HuH-7.5 (cell line): ENCODE measurements at regions not wholly inside any gene's neighbourhood (a gene's known extent, or its start where the extent isn't known, plus 50 kb on each side); places are given as distances from the start of the nearest gene placed in this dataset.

Experiments used
- DNase-seq: peaks from one replicate; pipeline ENCODE4 v3.0.0; 2011; ENCODE audit warnings: low spot score

DNA sequence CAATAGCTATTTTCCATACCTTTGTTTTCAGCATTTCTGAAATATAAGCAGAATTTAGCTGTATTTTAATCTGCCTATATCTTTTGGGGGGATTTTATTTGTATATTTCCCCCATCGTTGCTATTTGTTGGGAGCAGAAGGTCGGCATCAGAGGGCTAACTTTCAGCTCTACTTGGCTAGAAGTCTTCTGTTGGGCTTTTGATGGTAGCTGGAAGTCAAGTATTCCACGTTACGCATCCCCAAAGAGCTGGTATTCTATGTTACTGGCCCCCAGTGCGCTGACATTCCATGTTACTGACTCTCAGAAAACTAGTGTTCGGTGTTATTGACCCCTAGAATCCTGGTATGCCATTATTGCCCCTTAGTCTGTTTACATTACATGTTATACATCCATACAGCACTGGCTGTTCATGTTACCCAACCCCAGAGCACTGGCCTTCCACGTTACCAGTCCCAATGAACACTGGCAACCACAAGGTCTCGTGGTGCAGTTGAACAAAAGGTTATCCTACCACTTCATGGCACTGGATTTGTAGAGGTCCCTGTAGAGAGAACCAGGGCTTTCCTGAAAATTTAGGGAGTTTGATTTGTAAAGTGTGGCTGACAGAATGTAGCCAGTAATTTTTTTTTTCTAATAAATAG, 278.1 kb upstream of the CD180 start:
- DNase-seq, result no peak

DNA sequence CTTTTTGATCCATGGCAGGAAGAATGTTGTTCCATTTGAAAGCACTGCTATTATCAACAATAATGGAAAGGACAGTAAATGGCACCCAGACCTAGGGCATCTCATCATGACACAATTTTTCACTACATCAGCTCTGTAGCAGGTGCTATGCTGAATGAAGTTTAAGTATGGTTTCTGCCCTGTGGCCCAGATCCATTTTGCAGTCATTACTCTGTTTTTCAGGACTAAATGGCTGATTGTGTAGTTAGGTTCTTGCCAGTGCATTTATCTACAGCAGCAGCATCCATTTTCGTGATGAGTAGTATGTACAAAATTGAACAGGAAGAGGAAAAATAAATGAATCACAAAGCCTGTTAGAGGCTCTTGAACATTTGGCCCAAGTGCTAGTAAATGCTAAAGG, 270.5 kb upstream of the CD180 start:
- DNase-seq, result no peak

DNA sequence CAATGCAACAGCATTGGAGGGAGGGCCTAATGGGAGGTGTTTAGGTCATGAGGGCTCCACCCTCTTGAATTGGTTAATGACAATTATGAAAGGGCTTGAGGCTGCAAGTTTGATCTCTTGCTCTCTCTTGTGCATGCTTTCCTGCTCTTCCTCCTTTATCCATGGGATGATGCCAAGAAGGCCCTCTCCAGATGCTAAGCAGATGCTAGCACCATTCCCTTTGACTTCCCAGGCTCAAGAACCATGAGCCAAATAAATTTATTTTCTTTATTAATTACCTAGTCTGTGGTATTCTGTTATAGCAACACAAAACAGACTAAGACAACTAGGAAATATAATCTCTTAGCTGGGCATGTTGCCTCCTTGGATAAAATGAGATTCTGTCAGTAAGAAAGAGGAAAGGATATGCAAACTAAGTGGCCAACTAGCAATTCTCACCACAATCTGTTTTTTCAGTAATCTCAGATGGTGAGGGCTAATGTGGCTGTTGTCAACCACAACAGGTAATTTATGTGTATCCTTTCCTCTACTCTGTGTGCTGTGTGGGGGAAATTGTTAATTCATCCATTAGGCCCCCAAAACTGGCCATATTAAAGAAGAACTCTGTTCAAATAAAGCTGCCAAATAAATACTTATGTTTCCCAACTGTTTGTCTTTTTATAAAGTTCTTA, 269.1 kb upstream of the CD180 start:
- DNase-seq, result no peak

DNA sequence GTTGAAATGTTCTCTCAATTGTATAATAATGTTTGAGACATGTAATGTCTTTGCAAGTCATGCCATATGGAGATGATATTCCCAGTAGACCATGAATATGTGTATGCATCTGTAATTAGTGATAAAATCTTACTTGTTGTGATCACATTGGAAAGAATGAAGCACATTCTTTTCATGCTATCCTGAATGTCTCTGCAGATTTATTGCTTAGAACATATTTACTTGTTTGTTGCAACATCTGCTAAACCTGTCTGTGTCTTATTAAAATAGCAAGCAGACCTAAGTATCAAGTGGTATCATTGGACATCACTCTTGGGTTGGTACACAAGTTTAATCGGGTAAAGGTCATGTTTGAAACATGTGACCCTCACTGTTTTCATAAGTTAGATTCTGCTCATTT, 265.5 kb upstream of the CD180 start:
- DNase-seq, result no peak

DNA sequence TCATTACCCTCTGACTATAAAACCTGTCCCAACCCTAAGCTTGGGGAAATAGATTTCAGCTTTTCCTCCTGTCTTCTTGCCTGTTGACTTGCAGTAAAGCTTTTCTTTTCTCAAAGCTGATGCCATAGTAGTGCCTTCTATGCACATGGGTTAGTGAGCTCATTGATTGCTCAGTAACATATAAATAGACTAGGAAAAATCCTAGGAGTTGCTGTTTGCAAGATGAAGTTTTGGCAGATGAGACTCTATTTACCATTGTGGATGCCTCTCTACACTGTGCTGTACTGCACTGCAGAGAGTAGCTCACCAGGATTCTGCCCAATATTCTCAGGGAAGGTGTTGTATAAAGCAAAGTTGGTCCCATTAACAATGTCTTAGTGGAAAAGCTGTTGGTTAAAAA, 262.7 kb upstream of the CD180 start:
- no peak for DNase-seq

DNA sequence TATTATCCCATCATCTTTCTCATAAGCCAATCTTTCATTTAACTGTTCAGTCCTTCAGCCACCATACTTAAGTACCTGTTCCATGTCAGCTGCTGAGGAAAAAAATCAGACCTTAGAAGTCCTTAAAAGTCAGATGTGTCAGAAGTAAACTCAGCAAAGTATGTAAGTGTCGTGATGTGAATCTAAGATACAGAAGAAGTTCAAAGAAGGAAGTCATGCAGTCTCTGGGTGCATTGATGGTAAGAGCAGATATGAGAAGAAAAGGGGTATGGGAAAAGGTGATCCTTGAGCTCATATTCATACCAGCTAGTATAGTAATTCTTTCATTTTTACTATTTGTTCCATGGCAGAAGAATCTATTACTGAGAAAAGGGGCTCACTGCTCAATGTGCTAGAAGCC, 259.4 kb upstream of the CD180 start:
- DNase-seq, result no peak

DNA sequence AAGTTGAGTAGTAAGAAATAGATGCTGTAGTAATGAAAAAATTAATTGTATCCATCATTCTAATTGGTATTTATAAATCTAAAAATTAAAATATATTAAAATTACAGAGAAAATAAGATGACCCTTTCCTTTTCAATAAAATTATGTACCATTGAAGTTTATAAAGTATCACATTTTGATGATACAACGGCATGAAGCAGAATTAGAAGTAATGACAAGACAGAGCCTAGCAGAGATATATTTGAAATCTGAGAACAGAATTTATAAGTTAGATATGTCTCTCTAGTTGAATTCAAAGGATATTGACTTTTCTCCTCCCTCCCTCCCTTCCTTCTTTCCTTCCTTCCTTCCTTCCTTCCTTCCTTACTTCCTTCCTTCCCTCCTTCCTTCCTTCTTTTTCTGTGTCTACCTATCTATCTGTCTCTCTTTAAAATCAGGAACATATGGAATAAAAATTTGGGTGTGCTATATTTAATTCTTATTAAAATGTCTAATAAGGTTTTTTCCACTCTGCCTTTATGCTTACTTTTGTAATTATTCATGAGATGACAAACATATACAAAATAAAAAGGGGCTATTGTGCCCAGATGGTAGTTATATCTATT, 258.5 kb upstream of the CD180 start:
- DNase-seq, result no peak

DNA sequence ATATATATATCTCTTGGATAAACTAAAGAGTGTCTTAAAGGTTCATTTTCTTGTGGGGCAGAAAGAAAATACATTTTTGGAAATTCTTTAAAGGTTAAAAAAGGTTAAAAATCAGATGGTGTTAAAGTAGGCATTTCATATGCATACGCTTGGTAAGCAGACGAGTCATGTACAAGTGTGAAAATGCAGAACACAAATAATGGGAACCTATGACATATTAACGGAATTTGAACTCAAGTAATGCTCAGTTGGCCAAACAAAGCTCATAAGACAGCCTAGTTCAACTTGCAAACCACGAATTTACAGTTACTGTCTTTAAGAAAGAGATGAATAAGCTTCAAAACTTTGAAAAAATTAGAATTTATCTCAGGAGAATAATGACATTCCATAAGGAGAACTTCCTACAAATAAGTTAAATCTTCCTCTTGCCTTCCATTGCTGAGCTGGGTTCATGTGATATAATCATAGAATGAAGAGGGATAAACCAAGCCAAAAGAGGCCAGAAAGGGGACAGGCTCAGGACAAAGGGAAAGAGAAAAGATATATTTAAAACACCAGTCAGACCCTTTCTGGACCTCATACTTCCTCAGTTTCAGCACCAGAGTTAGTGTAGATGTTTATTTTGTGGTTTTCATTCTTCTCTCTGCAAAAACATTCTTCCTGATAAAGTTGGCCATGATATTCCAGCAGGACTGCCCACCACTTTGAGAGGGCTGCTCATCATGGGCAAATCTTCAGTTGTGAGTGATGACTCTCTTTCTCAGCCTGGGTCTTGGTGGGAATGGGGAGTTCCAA, 256.7 kb upstream of the CD180 start:
- DNase-seq, result no peak

DNA sequence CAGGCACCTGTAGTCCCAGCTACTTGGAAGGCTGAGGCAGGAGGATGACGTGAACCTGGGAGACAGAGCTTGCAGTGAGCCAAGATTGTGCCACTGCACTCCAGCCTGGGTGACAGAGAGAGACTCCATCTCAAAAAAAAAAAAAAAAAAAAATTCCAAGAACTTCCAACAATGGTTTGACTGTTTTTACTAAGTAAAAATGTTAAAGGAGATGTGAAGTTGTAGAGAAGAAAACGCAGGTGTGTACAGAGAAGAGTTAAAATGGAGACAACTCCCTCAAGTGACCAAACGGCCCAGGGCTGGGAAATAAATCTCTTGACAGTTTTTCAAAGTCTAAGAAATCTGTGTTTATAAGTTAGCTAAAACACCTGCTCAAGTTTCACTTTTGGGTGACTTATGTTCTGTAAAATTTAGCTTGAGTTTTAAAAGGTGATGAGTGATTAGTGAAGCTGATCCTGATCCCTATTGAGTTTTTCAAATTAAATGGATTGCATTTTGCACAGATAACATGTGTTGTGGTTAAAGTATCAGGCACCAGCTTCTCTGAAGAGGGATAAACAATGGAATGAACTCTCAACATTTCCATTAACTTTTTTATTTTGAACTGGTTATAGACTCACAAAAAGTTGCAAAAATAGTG, 255.2 kb upstream of the CD180 start:
- DNase-seq, result no peak

DNA sequence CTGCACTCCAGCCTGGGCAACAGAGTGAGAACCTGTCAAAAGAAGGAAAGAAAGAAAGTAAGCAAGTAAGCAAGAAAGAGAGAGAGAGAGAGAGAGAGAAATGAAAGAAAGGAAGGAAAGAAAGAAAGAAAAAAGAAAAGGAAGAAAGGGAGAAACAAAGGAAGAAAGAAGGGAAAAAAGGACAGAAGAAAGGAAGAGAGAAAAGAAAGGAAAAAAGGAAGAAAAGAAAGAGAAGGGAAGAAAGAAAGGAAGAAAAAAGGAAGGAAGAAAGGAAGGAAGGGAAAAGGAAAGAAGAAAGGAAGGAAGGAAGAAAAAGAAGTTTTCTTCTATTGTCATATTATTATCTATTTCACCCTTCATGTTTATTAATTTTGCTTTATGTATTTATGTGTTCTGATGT, 251.1 kb upstream of the CD180 start:
- no peak for DNase-seq

DNA sequence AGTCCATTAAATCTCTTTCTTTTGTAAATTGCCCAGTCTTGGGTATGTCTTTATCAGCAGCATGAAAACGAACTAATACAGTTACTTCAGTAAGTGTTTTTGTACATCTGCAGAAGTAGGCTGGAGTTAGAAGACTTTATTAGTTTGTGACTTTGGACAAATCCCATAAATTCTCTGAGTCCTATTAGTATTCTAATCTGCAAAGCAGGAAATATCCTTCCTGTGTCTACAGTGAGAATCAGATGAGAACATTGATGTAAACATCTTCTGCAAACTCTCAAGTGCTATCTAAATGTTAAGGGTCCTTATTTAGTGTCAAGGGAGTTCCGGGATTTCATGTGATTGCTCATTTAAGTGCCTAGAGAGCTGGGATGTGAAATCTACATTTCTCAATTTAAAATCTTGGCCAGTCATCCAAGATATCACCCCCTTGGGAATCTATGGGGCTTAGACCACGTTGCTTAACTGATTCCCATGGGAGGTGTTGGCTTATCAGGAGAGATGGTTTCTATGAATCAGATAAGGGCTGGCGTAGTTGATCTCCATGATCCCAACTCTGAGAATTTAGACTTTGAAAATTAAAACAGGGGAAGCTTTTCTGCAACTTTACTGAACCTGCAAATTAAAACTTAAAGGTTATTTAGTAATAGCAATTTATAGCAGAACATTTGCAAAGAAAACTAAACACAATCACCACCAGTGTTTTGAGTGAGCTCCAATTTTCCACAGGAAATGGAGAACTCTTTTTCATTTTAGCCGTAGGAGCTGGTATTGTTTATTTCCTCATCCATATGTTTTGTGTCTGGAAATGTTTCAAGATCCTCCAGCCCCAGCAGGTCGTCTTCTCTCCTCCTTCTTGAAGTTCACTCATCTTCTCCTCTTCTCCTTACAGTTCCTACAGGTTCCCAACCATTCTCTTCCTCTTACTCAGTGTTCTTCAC, 241.6 kb upstream of the CD180 start:
- DNase-seq, result no peak

DNA sequence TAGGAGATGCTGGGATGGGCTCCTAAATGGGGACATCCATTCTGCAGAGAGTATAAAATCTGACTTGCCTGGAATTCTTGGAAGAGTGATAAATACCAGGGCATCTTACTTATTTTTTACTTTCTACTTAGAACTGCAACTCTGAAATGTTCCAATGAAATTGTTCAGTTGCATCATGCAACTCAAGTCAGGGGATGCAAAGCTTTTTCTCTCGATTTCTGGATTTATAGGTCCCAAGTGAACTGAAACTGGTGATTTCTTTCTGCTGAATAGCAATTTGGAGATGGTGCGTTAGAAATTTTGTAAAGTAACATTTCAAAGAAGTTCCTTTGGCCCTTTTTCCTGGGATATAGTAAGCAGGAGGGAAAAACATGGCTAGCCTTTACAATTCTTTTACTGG, 238.4 kb upstream of the CD180 start:
- no peak for DNase-seq

DNA sequence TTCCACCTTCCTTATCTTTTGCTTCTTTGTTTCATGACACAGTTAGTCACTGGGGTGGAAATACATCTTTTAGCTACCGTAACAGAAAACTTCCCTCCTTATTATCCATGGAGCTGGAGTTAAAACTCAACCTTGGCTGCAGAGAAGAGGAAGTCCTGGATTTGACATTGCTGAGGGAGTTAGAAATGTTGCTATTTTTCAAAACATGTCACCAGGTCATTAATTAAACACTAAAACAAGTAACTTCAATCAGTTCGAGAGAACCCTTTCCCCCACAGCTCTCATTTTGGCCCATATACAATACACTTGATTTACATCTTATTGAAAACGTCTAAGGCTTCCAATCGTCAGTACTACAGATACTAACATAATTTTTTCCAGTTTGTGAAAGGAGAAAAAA, 237.9 kb upstream of the CD180 start:
- no peak for DNase-seq

DNA sequence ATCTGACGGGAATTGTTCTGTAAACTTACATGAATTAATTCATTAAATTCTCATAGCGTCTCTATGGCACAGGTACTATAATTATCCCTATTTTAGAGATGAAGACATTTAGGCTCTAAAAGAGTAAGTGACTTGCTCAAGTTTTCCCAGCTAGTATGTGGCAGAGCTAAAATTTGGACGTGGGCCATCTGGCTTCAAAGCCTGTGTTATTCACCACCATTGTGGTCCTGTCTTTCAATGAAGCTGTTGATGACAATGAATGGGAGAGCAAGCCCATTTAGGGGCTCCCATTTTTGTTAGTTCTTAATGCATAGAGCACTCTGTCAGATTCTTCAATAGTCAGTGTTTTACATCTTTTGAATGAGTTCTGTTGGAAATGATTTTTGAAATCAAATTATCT, 236.0 kb upstream of the CD180 start:
- no peak for DNase-seq

DNA sequence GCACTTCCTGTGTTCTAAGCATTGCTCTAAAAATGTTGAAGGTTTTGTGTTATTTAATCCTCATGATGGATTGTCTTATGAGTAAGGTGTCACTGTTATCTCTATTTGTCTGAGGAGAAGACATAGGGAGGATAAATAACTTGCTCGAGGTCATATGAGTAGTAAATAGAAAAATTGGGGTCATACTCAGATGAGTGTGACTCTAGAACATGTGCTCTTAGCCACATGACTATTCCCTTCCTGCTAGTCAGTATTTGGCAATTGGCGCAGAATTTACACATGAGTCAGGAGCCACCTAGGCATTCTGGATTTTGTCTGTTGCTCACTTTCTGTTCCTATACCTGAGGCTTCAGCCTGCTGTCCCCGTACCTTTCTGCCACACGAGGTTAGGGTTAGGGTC, 234.6 kb upstream of the CD180 start:
- no peak for DNase-seq

DNA sequence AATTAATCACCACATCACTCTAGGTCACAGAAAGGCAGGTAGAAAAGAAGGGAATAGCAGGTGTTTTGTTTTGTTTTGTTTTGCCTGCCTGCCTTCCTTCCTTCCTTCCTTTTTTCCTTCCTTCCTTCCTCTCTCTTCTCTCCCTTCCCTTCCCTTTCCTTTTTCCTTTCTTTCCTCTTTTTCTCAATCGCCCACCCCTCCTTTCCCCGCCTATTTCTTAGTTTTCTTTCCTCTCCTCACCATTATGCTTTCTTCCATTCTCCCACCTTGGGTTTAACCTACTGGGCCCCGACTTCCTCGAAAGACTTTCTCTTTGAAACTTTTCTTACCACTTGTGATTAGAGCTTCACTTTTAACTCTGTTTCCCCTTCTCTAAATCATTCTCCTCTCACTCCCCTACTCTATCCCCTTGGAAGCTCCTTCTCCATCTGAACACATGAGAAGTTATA, 231.3 kb upstream of the CD180 start:
- no peak for DNase-seq

DNA sequence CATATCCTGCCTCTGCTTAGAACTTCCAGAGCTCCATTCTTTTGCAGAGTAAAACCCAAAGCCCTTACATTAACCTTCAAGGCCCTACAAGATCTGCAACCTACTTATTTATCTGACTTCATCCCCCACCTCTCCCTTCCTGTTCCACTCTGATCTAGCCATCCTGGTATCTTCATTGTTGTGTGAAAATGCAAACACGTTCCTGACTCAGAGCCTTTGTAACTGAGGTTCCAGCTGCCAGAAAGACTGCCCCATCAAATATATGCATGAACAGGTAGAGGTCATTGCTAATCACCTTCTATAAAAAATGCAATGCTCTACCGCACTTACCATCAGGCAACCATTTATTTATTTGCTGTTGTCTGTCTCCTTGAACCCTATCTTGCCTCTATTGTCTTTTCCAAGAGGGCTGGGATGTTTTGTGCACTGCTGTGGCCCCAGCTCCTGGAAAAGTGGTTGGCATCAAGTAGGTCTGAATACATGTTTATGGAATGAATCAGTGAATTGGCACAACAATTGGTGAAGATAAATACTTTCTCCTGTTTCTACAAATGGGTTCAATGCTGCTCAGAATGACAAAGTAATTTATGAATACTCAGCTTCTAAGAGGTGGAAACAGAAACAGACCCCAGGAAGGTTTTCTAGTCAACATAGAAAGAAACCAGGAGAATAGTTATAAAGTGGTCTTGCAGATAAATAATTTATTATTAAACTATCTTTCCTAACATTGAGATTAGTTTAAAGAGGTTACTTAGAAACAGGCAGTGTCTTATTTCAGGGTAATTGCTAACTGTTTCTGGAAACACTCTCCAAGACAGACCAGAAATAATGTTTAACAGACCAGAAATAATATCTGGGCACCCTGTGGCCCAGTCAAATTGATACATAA, 230.6 kb upstream of the CD180 start:
- DNase-seq, result no peak

DNA sequence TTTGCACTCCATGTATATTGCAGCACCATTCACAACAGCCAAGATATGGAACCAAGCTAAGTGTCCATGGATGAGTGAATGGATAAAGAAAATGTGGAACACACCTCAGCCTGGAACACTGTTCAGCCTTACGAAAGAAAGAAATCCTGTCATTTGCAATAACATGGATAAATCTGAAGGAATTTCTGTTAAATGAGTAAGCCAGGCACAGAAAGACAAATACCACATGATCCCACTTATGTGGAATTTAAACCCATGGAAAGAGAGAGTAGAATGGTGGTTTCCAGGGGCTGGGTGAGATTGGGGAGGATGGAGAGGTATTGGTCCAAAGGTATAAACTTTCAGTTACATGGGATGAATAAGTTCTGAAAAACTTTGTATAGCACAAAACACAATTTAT, 228.9 kb upstream of the CD180 start:
- DNase-seq, result no peak

DNA sequence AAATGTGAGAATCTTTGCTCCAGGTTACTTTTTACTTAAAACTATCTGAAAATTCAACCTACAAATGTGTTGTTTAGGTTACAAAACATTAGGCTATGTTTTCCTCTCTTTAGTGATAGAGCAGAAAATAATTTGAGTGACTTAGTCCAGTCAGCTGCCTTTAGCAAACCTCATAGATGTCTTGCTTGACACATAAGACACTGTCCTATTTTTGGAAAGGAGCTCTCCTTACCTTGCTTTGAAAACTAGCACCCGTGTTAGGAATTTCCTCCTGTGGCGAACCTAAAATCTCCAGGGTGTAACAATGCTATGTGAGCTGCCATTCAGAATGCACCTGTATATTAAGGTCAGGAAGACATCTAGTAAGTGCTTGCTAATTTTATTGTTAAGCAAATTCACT, 221.2 kb upstream of the CD180 start:
- DNase-seq, result no peak

DNA sequence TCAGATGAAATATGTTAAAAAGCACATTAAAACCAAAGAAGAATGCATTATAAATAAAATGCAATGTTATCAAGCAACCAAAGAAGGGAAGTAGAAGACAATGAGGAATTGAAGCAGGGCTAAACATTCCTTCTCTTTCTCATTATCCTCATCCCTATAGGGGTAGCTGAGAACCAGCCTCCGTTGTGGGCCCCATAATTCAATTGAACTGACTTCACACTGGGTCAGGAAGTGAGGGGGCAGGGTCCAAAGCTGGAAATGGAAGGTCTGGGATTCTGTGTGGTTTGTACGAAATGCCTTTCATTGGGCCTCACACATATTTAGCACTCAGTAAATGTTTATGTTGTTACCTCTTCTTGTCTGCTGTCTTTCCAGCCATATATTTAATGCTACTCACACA, 220.4 kb upstream of the CD180 start:
- DNase-seq, result no peak
